ENCODE measurements at regions not wholly inside any gene's neighbourhood (a gene's known extent, or its start where the extent isn't known, plus 50 kb on each side); places are given as distances from the start of the nearest gene placed in this dataset.

GRCh38 chr17:72497915-72498314 is 377.1 kb downstream of the SOX9 start:
- Histone ChIP-seq H3K4me3 (ENCODE audit: insufficient read depth, low read length, poor library complexity, severe bottlenecking) (no peak overlapping the region), H3K4me2 (ENCODE audit: low read depth, low read length, poor library complexity, severe bottlenecking) (no peak overlapping the region), H4K20me1 (ENCODE audit: low read depth, low read length) (no peaks in the 10 kb centered on the region), H3K79me2 (ENCODE audit: insufficient read depth, low read length) (no peaks in the 10 kb centered on the region), H3K27me3 (ENCODE audit: low read length) (no peaks in the 10 kb centered on the region), H3K27ac (ENCODE audit: low read depth, low read length) (no peak overlapping the region), H3F3A (ENCODE audit: insufficient read depth) (no peaks in the 10 kb centered on the region), H3K36me3 (ENCODE audit: low read length) (no peaks in the 10 kb centered on the region), H2AFZ (ENCODE audit: low read depth, low read length, severe bottlenecking) (no peak overlapping the region), H3K9me2 (replicated peaks; ENCODE audit: insufficient read depth, low read length) (no peaks in the 10 kb centered on the region), H3K9me3 (ENCODE audit: insufficient read depth, low read length) (no peaks in the 10 kb centered on the region), H3K9ac (ENCODE audit: low read length) (no peak overlapping the region)
- no peak for TF ChIP-seq EZH2phosphoT487 (conservative IDR thresholded peaks at IDR 0.05; ENCODE audit: low read length)
- no peak for TF ChIP-seq CTCF (IDR thresholded peaks at IDR 0.05; ENCODE audit: insufficient read depth, low read length, poor library complexity, severe bottlenecking)

- H3K9ac ChIP-seq (ENCODE audit: low read length), result no peak overlapping the region
- no peaks in the 10 kb centered on the region for H3F3A ChIP-seq (ENCODE audit: insufficient read depth)
- H3K4me3 ChIP-seq (ENCODE audit: insufficient read depth, low read length, poor library complexity, severe bottlenecking), result no peak overlapping the region
- no peak overlapping the region for H3K27ac ChIP-seq (ENCODE audit: low read depth, low read length)
- no peaks in the 10 kb centered on the region for H4K20me1 ChIP-seq (ENCODE audit: low read depth, low read length)
- no peaks in the 10 kb centered on the region for H3K9me3 ChIP-seq (ENCODE audit: insufficient read depth, low read length)
- TF ChIP-seq EZH2phosphoT487 (conservative IDR thresholded peaks at IDR 0.05; ENCODE audit: low read length), result no peak
- no peak for TF ChIP-seq CTCF (IDR thresholded peaks at IDR 0.05; ENCODE audit: insufficient read depth, low read length, poor library complexity, severe bottlenecking)
- no peaks in the 10 kb centered on the region for H3K27me3 ChIP-seq (ENCODE audit: low read length)
- H3K79me2 ChIP-seq (ENCODE audit: insufficient read depth, low read length), result no peaks in the 10 kb centered on the region
- no peaks in the 10 kb centered on the region for H3K9me2 ChIP-seq (replicated peaks; ENCODE audit: insufficient read depth, low read length)
- H3K36me3 ChIP-seq (ENCODE audit: low read length), result no peaks in the 10 kb centered on the region
- H2AFZ ChIP-seq (ENCODE audit: low read depth, low read length, severe bottlenecking), result no peak overlapping the region
- no peak overlapping the region for H3K4me2 ChIP-seq (ENCODE audit: low read depth, low read length, poor library complexity, severe bottlenecking)
These were observed 377.8 kb downstream of the SOX9 start for GRCh38 chr17:72498364-72499210.

GRCh38 chr17:72501404-72502370 is 380.9 kb downstream of the SOX9 start:
- Histone ChIP-seq H3F3A (ENCODE audit: insufficient read depth) (no peaks in the 10 kb centered on the region), H4K20me1 (ENCODE audit: low read depth, low read length) (no peaks in the 10 kb centered on the region), H3K27me3 (ENCODE audit: low read length) (no peaks in the 10 kb centered on the region), H3K79me2 (ENCODE audit: insufficient read depth, low read length) (no peaks in the 10 kb centered on the region), H3K9me2 (replicated peaks; ENCODE audit: insufficient read depth, low read length) (no peaks in the 10 kb centered on the region), H3K36me3 (ENCODE audit: low read length) (no peaks in the 10 kb centered on the region), H3K9me3 (ENCODE audit: insufficient read depth, low read length) (no peaks in the 10 kb centered on the region), H3K4me2 (ENCODE audit: low read depth, low read length, poor library complexity, severe bottlenecking) (no peak overlapping the region), H2AFZ (ENCODE audit: low read depth, low read length, severe bottlenecking) (no peak overlapping the region), H3K4me3 (ENCODE audit: insufficient read depth, low read length, poor library complexity, severe bottlenecking) (no peak overlapping the region), H3K9ac (ENCODE audit: low read length) (no peak overlapping the region), H3K27ac (ENCODE audit: low read depth, low read length) (no peak overlapping the region)
- TF ChIP-seq CTCF (IDR thresholded peaks at IDR 0.05; ENCODE audit: insufficient read depth, low read length, poor library complexity, severe bottlenecking) (no peak), EZH2phosphoT487 (conservative IDR thresholded peaks at IDR 0.05; ENCODE audit: low read length) (no peak)
